ENCODE measurements at regions not wholly inside any gene's neighbourhood (a gene's known extent, or its start where the extent isn't known, plus 50 kb on each side); places are given as distances from the start of the nearest gene placed in this dataset.

DNA sequence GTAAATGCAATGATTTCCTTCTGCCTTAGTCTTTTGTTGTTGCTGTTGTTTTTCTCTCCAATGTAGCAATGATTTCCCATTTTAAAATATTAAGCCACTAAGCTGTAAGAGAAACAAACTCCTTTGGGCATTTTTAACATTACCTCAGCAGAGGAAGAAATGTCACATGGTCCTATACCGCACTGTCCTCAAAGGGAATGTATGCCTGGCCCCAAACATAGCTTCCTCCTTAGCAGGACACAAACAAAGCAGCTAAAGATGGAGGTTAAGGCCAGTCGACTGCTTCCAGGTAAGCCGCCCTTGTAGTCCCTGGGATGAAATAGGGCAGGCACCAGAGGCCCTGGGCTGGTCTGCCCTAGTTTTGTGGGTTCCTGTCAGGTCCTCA is 249.0 kb downstream of the TSHZ3 start:
- no peak overlapping the region for H3K4me3 ChIP-seq (ENCODE audit: low read depth, low read length)
- DNase-seq (ENCODE audit: low read depth): no peak

DNA sequence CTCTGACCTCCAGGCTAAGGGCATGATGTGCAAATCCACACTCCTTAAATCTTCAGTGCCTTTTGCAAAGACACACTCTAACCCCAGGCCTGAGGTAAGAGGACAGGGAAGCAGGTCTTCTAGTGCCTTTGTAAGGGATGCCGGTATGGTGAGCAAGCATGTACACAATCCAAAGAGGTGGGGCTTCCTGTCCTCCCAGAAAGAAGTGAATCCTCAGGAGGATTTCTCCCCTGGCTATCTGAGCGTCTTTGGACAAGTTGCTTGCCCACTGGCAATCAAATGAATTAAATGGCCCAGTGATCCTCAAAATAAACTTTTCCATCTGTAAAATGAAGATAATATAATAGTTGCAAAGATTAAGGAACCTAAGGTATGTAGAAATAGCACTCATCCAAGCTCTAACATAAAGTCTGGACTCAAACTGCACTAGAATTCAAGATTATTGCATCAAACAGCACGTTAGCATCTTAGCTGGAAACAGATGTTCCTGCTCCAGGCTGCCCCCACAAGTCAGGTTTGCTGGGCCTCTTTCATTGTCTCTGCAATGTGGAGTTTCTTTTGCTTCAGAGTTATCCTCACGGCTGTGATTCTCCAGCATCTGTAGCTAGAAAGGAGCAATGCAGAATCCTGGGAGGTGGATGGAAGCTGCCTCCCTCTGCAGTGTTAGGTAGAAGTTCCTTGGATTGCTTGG is 249.6 kb downstream of the TSHZ3 start:
- no peak overlapping the region for H3K4me3 ChIP-seq (ENCODE audit: low read depth, low read length)
- DNase-seq (ENCODE audit: low read depth): peak; percentile 17

DNA sequence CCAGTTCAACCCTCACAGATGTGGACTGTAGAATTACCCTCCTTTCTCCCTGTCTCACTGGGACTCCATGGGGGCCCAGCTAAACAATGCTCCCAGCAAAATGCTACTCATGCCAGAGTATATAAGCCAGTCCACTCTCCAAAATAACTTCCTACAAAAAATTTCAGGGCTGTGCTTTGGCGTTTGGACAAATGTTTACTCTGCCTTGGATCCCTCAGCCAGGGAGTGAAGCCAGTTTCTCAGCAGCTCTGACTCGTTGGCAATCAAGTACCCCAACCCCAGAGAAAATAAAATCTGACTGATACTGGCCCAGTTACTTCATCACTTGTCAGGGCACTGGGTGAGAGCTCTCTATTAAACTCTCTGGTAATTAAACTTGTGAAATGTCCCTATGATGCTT is 250.4 kb downstream of the TSHZ3 start:
- no peak for DNase-seq (ENCODE audit: low read depth)
- H3K4me3 ChIP-seq (ENCODE audit: low read depth, low read length): no peak overlapping the region

DNA sequence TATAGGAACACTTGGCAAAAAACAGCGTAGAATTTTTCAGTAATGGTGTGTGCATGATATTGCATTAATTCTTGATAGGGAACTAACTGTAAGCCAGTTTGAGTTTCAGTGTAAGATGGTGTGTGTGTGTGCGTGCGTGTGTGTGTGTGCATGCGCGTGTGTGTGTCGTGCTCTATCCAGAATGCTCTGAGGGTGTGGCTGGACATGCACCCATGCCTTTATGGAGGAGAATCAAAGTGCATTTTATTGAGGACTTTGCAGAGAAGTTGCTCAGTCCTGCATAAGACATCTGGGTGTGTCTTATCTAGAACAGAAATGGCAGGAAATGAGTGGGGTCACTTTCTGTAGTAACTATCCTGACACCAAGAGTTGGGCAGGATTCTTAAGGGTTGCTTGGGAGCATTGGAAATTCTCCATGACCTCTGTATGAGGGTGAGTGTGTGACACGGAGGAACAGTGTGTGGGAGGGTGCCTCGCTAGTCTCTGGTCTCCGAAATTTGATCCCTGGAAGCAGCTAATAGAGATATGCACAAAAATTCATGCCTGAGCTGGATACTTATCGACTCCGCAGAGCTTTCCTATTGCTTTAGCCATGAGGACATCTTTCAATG is 252.2 kb downstream of the TSHZ3 start:
- no peak for DNase-seq (ENCODE audit: low read depth)

DNA sequence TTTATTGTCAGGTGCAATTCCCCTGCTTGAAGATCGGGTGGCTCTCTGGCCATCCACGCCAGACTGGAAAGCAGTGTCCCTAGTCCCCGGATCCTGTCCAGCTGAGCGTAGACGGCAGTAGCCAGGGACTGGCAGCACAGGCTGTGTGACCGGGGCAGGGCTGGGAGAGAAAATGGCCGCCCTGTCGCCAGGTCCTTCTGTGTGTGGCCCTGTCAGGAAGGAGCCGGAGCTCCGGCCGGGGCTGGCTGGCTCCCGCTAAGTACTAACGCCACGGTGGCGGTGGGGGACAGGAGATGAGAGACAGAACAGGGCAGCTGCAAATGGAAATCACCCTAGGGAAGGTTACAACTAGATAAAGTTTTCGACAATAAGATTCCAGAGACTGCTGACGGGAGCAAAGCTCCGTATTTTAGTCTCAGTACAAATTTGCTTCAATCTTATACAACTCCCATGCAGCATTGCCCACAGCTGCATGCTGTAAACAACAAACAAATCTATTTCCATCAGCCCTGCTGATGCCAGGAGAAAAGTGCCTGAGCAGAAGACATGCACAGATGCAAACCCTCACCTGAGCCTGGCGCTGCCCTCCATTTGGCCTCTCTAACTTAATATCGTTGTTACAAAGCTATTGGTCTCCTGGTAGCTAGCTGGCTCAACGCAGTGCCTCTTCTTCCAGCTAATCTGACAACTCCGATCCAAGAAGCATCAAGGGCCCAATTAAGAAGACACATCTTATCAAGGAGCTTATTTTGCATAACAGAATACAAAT is 253.0 kb downstream of the TSHZ3 start:
- H3K4me3 ChIP-seq (ENCODE audit: low read depth, low read length): no peak overlapping the region
- no peak for DNase-seq (ENCODE audit: low read depth)

More for the DNA sequence above, 252.2 kb downstream of the TSHZ3 start:
- no peak overlapping the region for H3K4me3 ChIP-seq (ENCODE audit: low read depth, low read length)

DNA sequence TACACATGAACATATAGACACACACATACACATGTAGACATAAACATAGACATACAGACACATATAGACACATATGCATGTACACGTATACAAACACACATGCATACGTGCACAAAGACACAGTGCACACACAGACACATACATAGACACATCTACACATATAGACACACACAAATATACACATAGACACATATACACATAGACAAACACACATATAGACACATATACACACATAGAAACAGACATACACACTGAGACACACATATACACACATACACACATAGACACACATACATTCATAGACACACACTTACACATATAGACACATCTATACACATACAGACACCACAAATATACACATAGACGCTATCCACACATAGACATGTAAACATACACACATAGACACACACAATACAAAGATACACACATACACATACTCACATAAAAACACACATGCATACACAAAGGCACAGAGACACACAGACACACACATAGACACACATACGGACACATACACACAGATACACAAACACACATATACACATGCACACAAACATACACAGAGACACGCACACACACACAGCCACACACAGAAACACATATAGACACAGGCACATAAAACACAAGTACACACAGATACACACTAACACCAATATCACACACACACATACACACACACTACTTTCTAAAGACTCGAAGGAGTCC is 254.0 kb downstream of the TSHZ3 start:
- no peak overlapping the region for H3K4me3 ChIP-seq (ENCODE audit: low read depth, low read length)
- no peak for DNase-seq (ENCODE audit: low read depth)

DNA sequence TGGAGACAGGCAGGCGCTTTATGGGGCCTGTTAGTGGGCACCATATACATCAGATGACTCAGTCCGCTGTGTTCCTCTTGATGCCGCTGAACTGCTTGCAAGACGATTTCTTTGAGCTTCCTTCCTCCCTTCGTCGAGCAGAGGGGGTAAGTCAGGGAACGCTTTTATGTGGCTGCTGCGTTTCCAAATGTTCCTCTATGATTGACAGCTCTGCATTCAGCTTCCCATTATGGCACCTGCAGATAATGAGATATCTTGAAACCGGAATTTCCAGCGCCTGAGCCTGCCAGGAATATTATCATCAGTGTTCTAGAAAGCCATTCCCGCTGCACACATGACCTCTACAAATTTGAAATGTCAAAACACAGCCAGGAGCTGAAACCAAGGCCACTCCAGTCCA is 257.0 kb downstream of the TSHZ3 start:
- H3K4me3 ChIP-seq (ENCODE audit: low read depth, low read length): no peak overlapping the region
- no peak for DNase-seq (ENCODE audit: low read depth)

DNA sequence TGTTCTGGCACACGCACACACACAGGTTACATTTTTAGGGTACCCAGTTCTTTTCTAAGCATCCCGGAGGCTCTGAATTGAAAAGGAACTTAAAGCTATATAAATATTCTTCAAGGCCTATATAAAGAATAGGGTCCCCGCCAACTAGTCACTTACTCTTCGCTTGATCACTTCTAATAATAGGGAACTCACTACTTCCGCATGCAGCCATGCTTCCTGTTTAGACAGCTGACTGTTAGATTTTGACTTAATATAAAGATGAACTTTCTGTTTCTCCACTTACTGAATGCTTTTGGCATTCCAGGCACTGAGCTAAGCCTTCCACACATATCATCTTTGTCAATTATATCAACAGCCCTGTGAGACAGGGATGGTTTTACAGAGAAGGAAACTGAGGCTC is 259.6 kb downstream of the TSHZ3 start:
- H3K4me3 ChIP-seq (ENCODE audit: low read depth, low read length): no peak overlapping the region
- DNase-seq (ENCODE audit: low read depth): no peak

DNA sequence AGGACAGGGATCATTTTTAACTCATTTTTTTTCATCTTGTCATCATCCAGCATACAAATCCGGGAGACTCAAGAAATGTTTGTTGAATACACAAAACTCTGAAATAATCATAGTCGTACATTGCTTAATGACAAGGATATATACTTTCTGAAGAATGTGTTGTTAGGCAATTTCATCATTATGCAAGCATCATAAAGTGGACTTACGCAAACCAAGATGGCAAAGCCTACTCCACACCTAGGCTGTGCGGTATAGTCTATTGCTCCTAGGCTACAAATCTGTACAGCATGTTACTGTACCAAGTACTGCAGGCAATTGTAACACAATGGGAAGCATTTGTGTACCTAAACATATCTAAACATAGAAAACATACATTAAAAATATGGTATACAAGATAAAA is 264.1 kb downstream of the TSHZ3 start:
- H3K4me3 ChIP-seq (ENCODE audit: low read depth, low read length): no peak overlapping the region

DNA sequence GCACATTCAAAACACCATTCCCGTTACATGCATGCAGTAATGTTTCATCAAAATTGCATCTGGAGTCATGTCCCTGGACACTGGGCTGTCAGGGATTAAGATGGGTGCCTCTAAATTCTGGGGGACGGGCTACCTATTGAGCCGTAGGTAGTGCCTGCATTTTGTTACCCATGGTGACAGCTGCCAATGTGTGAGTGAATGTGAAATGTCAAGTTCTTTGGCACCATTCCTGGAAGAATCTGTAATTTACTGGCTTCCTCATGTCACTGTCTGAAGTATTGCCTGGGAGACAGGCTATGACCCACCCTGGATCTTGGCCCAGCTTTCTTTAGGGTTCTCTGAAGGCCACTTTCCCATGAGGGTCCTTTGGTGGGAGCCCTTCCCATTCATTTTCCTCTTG is 266.1 kb downstream of the TSHZ3 start:
- H3K4me3 ChIP-seq (ENCODE audit: low read depth, low read length): no peak overlapping the region
- DNase-seq (ENCODE audit: low read depth): no peak

More for the DNA sequence above, 264.1 kb downstream of the TSHZ3 start:
- no peak for DNase-seq (ENCODE audit: low read depth)

DNA sequence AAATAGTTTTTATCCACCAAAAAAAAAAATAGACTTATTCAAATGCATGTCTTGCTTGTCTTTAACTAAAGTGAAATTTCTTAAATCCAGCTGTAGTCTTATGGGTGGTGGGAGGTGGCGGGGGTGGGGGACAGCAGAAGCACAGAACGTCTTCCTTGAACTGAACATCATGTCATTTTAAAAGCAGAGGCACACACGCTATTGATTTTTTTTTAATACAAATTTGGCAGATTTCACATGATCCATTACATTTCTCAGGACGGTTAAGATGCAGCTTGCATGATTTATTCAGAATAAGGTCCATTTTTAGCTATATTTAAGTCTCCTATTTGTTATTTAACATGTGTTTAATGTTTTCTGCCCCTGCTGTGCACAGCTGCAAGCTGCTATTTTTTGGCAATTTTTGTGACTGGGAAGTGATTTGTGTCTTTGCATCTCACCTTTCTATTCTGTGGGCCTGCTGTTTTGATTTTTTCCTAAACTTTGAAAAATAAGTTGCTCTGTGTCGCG is 274.0 kb downstream of the TSHZ3 start:
- DNase-seq (ENCODE audit: low read depth): no peak

DNA sequence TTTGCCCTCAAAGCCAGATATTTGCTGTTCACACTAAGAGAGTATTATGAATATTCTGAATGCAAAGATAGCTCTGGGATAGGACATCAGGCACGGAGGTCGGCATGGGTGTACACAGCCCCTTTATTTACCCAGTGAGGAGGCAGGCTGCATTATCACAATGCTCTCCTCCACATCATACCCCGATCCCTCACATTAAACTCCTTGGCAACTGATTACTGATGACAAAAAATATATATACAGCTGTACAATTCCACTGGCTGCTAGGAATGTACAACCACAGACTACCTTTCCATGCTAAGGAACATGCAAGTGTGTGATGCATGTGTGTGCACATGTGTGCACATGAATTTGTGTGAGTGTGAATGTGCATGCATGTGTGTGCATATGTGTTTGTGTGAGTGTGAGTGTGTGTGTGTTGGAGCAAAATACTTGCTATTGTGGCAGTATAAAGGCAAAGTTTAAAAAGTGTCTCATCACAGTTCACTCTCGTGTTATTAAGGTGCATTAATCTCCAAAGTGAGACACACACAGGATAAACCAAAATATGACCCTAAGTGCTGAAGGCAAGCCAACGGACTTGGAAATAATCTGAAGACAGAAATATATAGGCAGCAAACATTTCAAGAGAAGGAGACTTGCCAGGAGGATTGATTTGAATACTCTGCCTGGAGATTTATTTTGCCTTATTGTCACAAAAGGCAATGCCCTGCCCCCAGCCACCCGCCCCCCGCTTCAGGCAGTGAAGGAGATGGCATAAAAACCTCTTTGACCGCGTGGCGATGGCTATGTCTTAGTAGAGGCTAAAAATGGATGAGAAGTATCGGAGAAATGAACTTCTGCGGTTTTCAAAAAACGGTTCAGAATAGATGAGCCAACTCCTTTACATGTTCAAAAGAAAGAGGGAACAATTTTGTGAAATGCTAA is 274.8 kb downstream of the TSHZ3 start:
- no peak overlapping the region for H3K4me3 ChIP-seq (ENCODE audit: low read depth, low read length)
- no peak for DNase-seq (ENCODE audit: low read depth)

More for the DNA sequence above, 274.0 kb downstream of the TSHZ3 start:
- H3K4me3 ChIP-seq (ENCODE audit: low read depth, low read length): no peak overlapping the region

DNA sequence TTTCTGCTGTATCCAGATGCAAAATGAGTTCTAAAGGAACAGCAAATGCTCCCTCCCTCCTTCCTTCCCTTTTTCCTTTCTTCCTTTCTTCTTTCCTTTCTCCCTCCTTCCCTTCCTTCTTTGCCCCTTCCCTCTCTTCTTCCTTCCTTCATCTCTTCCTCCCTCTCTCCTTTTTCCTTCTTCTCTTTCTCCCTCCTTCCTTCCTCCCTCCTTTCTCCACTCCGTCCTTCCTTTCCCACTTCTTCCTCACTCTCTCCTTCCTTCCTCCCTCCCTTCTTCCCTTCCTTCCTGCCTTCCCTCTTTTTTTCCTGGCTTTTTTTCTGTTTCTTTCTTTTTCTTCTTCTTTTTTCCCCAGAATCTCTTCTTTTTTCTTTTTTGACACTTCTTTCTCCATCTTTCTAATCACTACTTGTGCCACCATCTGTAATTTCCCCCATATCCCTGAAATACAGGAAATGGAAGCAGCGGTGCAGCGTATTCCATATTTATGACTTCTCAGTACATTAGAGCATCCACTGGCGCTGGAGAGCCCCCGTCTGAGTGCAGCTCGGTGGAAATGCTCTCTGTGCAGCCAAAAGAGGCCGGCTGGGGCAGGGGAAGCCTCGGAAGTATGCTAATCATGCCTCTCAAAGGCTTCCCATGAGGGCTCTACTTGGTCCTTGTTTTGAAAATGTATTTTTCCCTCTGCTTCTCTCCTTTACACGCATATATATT is 275.6 kb downstream of the TSHZ3 start:
- no peak overlapping the region for H3K4me3 ChIP-seq (ENCODE audit: low read depth, low read length)
- no peak for DNase-seq (ENCODE audit: low read depth)

DNA sequence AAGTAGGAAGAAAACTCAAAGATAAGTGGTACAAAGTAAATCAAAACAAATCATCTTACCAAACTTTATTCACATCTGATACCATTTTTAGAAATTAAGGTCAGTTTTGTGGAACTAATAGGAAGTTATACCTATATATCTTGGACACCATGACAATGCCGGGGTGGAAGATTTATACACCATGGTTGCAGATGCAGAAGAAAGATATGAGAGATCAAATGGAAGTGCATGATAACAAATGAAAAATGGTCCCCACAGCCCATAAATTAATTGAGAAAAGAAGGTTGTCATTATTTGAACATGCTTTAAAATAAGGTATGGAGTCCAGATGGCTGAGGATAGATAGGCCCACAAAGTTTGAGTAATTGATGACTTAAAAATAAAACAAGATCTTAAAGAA is 276.8 kb downstream of the TSHZ3 start:
- no peak overlapping the region for H3K4me3 ChIP-seq (ENCODE audit: low read depth, low read length)
- DNase-seq (ENCODE audit: low read depth): no peak

DNA sequence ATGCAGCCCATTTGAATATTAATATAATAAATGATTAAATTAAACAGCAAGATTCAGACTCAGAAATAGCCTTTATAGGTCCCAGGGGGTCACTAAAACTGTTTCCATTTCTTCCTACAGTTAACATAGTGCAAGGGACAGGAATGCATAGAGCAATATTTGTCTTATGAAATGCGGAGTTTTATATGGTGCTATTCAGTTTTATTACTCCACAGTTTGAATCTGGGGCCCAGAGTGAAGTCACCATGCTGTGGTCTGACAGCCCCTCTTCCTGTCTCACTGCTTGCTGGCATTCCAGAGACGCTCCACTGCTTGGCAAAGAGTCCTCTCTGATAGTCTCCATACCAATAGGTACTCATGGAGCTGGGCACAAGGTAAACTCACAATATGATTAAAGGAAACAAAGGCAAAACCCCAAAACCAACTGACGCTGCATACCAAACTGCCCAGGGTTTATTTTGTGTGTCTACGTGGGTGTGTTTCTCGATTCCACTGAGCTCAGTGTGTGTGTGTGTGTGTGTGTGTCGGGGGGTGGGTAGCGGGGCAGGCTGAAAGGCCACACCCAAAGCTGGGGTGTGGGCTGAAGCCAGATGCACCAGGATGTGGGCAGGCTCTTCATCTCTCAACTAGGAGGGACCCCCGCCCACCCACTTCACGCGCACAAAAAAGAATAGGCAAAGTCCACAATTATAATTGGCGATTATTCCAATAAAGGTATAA is 277.9 kb downstream of the TSHZ3 start:
- DNase-seq (ENCODE audit: low read depth): peak; percentile 34
- no peak overlapping the region for H3K4me3 ChIP-seq (ENCODE audit: low read depth, low read length)

DNA sequence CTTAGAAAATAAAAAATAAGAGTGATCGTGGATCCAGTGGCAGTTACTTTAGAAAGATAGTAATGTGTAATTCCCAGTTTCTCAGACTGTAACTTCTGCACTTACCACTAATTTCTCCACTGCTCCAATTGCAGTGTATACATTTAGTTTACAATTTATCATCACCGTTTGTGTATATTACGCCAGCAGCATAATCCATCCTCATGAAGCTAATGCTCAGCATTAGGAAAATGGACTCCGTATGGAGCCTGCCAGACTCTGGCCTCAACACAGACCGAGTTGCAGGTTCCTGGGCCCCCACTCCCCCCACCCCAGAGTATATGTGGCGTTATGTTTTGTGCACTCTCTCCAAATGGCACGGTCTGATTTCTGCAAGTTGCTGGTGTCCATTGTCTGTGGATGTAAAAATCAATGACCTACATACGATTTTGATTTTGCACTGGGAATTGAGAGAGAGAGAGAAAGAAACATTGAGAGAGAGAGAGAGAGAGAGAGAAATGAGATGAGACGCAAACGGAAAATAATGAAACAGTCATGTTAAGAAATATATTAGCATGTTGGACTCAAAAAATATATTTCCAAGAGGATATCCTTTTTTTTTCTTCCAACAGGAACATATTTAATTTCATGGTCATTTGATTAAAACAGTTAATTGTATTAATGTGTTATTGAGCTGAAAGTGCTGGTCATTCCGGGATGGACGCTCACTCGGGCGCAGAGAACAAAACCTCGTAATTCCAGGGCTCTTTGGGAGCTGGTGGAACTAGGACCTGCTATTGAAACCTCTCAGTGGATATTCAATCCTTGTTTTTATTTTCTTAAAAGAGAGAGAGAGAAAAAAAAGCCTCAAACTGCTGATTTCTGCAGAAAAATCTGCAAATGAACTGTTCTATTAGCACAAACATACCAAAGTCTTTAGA is 278.8 kb downstream of the TSHZ3 start:
- no peak overlapping the region for H3K4me3 ChIP-seq (ENCODE audit: low read depth, low read length)
- DNase-seq (ENCODE audit: low read depth): no peak

DNA sequence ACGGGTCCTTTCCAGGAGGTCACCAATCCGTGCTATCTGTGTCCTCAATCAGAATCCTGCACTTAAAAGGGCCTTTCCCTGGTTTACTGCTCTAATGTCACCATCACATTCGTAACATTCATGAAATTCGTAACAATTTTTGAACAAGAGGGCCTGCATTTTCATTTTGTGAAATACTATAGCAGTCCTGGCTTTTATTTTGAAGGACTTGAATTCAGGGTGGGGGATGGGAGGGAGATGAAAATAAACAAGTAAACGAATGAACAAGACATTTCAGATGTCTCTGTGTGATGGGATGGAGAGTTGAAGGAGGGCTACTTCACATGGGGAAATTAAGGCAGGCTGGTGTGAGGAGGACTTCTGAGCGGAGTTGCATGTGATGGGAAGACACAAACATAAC is 281.0 kb downstream of the TSHZ3 start:
- DNase-seq (ENCODE audit: low read depth): no peak
- H3K4me3 ChIP-seq (ENCODE audit: low read depth, low read length): no peak overlapping the region
